HEK293T (cell line): ENCODE measurements at regions not wholly inside any gene's neighbourhood (a gene's known extent, or its start where the extent isn't known, plus 50 kb on each side); places are given as distances from the start of the nearest gene placed in this dataset.

Experiments
- ARNT ChIP-seq: fragments of 450-650 bp; IDR thresholded peaks from 2 replicates; pipeline ENCODE4 v1.6.1; 2017; ENCODE audit warnings: mild to moderate bottlenecking
- BHLHE40 ChIP-seq: fragments of 450-650 bp; IDR thresholded peaks from 2 replicates; pipeline ENCODE4 v1.6.1; 2016; ENCODE audit warnings: mild to moderate bottlenecking, moderate library complexity, borderline replicate concordance
- FOXK2 ChIP-seq: fragments of 450-650 bp; IDR thresholded peaks from 2 replicates; pipeline ENCODE4 v1.6.1; 2016; ENCODE audit warnings: mild to moderate bottlenecking
- HDGF ChIP-seq: fragments of 450-650 bp; IDR thresholded peaks from 2 replicates; pipeline ENCODE4 v1.6.1; 2017; ENCODE audit warnings: antibody characterized with exemption, borderline replicate concordance
- NFRKB ChIP-seq: fragments of 450-650 bp; IDR thresholded peaks from 2 replicates; pipeline ENCODE4 v1.6.1; 2016; ENCODE audit warnings: mild to moderate bottlenecking, moderate library complexity
- SP1 ChIP-seq: fragments of 450-650 bp; IDR thresholded peaks from 2 replicates; pipeline ENCODE4 v1.6.1; 2017

- TF ChIP-seq FOXK2: no peak
- TF ChIP-seq HDGF: no peak
- TF ChIP-seq NFRKB: no peak
- no peak for TF ChIP-seq ARNT
- TF ChIP-seq BHLHE40: no peak
- no peak for TF ChIP-seq SP1
Measured at GRCh38 chr5:92939428-92939827, 641.6 kb downstream of the NR2F1-AS1 start.
